SH-SY5Y (cell line): ENCODE measurements at regions not wholly inside any gene's neighbourhood (a gene's known extent, or its start where the extent isn't known, plus 50 kb on each side); places are given as distances from the start of the nearest gene placed in this dataset.

Experiments
- GATA2 ChIP-seq: IDR thresholded peaks from 2 replicates; pipeline ENCODE4 v1.6.1; 2011; ENCODE audit warnings: mild to moderate bottlenecking, low read depth, low read length
- GATA3 ChIP-seq: IDR thresholded peaks from 2 replicates; pipeline ENCODE4 v1.6.1; 2011; ENCODE audit warnings: low read depth, mild to moderate bottlenecking, low read length, moderate library complexity

DNA sequence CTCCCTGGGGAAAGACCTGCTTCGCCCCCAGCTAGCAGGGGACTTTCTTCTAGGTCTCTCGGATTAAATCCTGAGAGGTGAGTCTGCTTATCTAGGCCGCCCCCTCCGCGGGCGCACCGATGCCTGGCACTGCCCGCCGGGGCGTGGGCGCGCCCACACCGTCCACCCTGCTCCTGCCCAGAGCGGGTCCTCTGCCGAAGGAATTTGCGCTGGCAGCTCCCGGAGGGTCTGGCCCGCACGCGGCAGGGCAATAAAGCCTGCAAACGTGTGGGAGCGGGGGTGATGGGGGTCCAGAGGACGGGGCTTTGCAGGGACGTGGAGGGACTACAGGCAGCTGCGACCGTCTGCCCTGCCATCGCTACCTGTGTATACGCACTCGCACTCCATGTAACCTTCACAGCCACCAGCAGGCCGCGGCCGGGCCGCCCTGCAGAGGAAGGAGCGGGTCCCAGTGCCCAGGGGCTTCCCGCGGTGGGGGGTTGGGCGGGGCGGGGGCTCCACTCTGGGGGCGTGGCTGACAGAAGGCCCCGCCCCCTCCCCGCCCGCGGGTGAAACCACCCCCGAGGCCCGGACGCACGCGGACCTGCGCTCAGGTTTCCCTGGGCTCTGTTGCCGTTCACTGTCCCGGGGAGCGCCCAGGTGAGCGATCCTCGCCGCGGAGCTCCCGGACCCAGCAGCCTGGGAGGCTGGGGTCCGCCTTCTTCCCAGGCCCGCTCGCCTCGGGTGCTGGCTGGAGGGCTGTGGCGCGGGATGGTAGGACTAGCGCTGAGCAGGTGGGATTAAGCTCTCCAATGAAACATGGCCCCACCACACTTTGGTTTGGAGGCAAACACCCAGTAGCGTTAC lies 174.5 kb upstream of the HS6ST1 start:
- TF ChIP-seq GATA2 (no peak), GATA3 (no peak)
